ENCODE measurements at regions not wholly inside any gene's neighbourhood (a gene's known extent, or its start where the extent isn't known, plus 50 kb on each side); places are given as distances from the start of the nearest gene placed in this dataset.

DNA sequence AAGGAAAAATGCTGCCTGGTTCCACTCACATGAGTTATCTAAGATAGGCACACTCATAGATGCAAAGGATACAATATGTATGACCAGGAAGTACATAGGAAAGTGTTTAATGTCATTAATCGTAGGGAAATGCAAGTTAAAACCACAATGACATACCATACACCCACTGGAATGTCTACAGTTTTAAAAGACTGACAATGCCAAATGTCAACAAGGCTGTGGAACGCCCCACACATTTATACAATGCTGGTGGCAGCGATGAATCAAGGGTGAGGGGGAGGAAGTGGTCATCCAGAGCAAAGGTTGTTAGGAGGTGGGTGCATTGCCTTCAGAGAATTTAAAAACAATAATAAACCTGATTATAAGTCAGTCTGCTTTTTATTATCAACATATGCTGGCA lies 437.8 kb downstream of the ARHGEF28 start (continued):
- TF ChIP-seq, protein P1, sequence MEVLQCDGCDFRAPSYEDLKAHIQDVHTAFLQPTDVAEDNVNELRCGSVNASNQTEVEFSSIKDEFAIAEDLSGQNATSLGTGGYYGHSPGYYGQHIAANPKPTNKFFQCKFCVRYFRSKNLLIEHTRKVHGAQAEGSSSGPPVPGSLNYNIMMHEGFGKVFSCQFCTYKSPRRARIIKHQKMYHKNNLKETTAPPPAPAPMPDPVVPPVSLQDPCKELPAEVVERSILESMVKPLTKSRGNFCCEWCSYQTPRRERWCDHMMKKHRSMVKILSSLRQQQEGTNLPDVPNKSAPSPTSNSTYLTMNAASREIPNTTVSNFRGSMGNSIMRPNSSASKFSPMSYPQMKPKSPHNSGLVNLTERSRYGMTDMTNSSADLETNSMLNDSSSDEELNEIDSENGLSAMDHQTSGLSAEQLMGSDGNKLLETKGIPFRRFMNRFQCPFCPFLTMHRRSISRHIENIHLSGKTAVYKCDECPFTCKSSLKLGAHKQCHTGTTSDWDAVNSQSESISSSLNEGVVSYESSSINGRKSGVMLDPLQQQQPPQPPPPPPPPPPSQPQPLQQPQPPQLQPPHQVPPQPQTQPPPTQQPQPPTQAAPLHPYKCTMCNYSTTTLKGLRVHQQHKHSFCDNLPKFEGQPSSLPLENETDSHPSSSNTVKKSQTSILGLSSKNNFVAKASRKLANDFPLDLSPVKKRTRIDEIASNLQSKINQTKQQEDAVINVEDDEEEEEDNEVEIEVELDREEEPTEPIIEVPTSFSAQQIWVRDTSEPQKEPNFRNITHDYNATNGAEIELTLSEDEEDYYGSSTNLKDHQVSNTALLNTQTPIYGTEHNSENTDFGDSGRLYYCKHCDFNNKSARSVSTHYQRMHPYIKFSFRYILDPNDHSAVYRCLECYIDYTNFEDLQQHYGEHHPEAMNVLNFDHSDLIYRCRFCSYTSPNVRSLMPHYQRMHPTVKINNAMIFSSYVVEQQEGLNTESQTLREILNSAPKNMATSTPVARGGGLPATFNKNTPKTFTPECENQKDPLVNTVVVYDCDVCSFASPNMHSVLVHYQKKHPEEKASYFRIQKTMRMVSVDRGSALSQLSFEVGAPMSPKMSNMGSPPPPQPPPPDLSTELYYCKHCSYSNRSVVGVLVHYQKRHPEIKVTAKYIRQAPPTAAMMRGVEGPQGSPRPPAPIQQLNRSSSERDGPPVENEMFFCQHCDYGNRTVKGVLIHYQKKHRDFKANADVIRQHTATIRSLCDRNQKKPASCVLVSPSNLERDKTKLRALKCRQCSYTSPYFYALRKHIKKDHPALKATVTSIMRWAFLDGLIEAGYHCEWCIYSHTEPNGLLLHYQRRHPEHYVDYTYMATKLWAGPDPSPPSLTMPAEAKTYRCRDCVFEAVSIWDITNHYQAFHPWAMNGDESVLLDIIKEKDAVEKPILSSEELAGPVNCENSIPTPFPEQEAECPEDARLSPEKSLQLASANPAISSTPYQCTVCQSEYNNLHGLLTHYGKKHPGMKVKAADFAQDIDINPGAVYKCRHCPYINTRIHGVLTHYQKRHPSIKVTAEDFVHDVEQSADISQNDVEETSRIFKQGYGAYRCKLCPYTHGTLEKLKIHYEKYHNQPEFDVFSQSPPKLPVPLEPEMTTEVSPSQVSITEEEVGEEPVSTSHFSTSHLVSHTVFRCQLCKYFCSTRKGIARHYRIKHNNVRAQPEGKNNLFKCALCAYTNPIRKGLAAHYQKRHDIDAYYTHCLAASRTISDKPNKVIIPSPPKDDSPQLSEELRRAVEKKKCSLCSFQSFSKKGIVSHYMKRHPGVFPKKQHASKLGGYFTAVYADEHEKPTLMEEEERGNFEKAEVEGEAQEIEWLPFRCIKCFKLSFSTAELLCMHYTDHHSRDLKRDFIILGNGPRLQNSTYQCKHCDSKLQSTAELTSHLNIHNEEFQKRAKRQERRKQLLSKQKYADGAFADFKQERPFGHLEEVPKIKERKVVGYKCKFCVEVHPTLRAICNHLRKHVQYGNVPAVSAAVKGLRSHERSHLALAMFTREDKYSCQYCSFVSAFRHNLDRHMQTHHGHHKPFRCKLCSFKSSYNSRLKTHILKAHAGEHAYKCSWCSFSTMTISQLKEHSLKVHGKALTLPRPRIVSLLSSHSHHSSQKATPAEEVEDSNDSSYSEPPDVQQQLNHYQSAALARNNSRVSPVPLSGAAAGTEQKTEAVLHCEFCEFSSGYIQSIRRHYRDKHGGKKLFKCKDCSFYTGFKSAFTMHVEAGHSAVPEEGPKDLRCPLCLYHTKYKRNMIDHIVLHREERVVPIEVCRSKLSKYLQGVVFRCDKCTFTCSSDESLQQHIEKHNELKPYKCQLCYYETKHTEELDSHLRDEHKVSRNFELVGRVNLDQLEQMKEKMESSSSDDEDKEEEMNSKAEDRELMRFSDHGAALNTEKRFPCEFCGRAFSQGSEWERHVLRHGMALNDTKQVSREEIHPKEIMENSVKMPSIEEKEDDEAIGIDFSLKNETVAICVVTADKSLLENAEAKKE (CRISPR knock-in tag; IDR thresholded peaks at IDR 0.05): no peak
- TF ChIP-seq CREB1 (CRISPR knock-in tag; IDR thresholded peaks at IDR 0.05; ENCODE audit: low read depth): no peak
- no peak for TF ChIP-seq ETS1 (IDR thresholded peaks at IDR 0.05)
- TF ChIP-seq JUNB (IDR thresholded peaks at IDR 0.05; ENCODE audit: unreplicated experiment): no peak
- TF ChIP-seq ZNF331 (CRISPR knock-in tag; IDR thresholded peaks at IDR 0.05; ENCODE audit: low read depth): no peak
- no peak for TF ChIP-seq STAT1 (IDR thresholded peaks at IDR 0.05; ENCODE audit: unreplicated experiment)
- no peak for TF ChIP-seq ZNF114 (CRISPR knock-in tag; IDR thresholded peaks at IDR 0.05)
- TF ChIP-seq EZH2 (IDR thresholded peaks at IDR 0.05; ENCODE audit: low read depth, unreplicated experiment): no peak
- no peak for TF ChIP-seq POLR2AphosphoS5 (IDR thresholded peaks at IDR 0.05; ENCODE audit: low read depth)
- TF ChIP-seq, protein P2, sequence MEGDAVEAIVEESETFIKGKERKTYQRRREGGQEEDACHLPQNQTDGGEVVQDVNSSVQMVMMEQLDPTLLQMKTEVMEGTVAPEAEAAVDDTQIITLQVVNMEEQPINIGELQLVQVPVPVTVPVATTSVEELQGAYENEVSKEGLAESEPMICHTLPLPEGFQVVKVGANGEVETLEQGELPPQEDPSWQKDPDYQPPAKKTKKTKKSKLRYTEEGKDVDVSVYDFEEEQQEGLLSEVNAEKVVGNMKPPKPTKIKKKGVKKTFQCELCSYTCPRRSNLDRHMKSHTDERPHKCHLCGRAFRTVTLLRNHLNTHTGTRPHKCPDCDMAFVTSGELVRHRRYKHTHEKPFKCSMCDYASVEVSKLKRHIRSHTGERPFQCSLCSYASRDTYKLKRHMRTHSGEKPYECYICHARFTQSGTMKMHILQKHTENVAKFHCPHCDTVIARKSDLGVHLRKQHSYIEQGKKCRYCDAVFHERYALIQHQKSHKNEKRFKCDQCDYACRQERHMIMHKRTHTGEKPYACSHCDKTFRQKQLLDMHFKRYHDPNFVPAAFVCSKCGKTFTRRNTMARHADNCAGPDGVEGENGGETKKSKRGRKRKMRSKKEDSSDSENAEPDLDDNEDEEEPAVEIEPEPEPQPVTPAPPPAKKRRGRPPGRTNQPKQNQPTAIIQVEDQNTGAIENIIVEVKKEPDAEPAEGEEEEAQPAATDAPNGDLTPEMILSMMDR (conservative IDR thresholded peaks at IDR 0.05; ENCODE audit: low read depth in 2 of 2): no peak

Data from GM23338 (cell line).